ENCODE measurements at regions not wholly inside any gene's neighbourhood (a gene's known extent, or its start where the extent isn't known, plus 50 kb on each side); places are given as distances from the start of the nearest gene placed in this dataset.
"Not testable (repeated sequence)": the region's sequence is repeated elsewhere in the genome, so short reads cannot be mapped to it uniquely, and the experiment has no call there.

DNA sequence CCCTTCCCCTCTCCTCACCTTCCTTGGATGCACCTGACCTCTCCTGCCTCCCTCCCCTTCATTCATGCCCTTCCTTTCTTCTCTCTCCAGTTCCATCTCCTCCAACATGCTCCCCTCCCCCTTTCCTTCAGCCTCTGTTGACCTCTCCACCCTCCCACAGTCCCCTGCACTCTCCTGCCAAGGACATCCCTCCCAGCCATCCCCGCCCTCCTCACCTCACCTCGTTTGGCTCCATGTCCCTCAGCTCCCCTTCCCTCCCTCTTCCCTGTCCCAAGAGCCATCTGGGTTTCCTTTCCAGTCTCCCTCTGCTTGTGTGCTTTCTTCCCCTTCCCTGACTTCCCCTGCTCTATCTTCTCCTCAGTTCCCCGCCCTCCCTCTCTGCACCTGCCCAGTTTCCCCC lies 819.7 kb downstream of the KCNJ18 start:
- peaks cover 5% of the 10 kb centered on the region for H3K9me3 Mint-ChIP-seq
- H3K36me3 Mint-ChIP-seq = no peaks in the 10 kb centered on the region
- H3K4me1 Mint-ChIP-seq = no peaks in the 10 kb centered on the region
- H3K27me3 Mint-ChIP-seq = no peaks in the 10 kb centered on the region
- no peak overlapping the region for H3K4me3 Mint-ChIP-seq
- no peak for ATAC-seq (ENCODE audit: low read depth)
- DNase-seq (ENCODE audit: low spot score in 2 of 2) = no peak
- H3K27ac Mint-ChIP-seq = no peak overlapping the region

DNA sequence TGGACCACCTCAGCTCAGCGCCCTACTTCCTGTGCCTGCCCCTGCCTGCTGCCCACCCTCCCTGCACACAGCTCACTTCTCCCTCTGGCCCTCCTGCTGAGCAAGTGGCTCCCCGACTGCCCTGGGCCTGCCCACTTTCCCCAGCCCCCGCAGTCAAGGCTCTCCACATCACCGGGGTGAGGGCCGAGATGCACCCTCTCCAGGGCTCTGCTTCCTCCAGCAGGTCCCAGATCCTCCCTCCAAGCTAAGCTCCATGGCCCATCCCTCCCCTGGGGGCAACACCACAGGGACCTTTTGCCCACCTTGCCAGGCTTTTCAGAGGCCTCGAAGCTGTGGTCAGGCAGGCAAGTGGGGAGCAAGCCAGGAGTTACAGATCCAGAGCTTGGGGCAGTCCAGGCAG lies 820.2 kb downstream of the KCNJ18 start:
- H3K9me3 Mint-ChIP-seq = peaks cover 5% of the 10 kb centered on the region
- no peak overlapping the region for H3K27ac Mint-ChIP-seq
- no peaks in the 10 kb centered on the region for H3K27me3 Mint-ChIP-seq
- DNase-seq (ENCODE audit: low spot score in 2 of 2) (no peak), ATAC-seq (ENCODE audit: low read depth) (no peak)
- H3K4me1 Mint-ChIP-seq = no peaks in the 10 kb centered on the region
- no peaks in the 10 kb centered on the region for H3K36me3 Mint-ChIP-seq
- no peak overlapping the region for H3K4me3 Mint-ChIP-seq

DNA sequence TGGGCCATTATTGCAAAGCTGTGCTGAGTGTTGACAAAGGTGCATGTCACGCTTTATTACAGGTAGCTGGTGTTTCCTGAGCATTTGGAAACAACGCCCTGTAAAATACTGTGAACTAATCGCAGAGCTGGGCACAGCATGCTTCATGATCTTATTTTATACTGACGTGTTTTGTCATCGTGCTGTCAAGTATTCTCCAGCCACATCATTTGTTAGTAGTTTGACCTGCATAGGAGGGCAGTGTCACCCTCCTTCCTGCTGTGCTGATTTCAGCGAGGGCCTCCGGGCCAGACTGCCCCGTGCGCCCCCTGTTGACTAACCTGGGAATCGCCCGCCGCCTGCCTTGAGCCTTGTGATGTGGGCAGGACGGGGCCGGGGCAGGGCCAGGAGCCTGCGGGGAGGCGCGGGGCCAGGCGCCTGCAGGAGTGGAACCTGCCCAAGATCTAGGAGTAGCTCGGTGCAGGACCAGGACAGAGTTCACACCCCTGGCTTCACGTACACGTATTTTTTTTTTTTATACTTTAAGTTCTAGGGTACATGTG lies 820.7 kb downstream of the KCNJ18 start:
- Mint-ChIP-seq H3K36me3 (no peaks in the 10 kb centered on the region), H3K4me1 (no peaks in the 10 kb centered on the region), H3K27ac (no peak overlapping the region), H3K9me3 (peaks cover 5% of the 10 kb centered on the region), H3K27me3 (no peaks in the 10 kb centered on the region), H3K4me3 (no peak overlapping the region)
- ATAC-seq (ENCODE audit: low read depth) (no peak), DNase-seq (ENCODE audit: low spot score in 2 of 2) (no peak)

DNA sequence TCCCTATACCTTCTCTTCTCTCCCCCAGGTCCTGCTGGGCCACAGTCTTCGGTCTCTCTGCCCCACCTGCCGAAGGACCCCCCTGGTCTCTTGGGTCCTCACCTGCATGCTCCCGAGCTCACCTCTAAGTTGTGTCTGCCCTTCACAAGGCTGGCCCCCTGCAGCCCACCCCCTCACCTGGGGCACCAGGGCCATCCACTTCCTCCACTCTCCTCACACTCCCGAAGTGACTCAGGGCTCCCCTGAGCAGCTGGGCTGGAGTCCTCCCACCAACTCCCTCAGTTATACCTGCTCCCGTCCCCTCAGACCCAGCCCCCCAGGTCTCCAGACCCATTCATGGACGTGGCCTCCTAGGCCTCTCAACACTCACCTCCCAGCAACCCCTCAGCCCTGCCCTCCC lies 822.0 kb downstream of the KCNJ18 start:
- Mint-ChIP-seq H3K27me3 (no peaks in the 10 kb centered on the region), H3K4me3 (no peak overlapping the region), H3K36me3 (no peaks in the 10 kb centered on the region), H3K27ac (no peak overlapping the region), H3K9me3 (peaks cover 5% of the 10 kb centered on the region), H3K4me1 (no peaks in the 10 kb centered on the region)
- ATAC-seq (ENCODE audit: low read depth) (no peak), DNase-seq (ENCODE audit: low spot score in 2 of 2) (no peak)

DNA sequence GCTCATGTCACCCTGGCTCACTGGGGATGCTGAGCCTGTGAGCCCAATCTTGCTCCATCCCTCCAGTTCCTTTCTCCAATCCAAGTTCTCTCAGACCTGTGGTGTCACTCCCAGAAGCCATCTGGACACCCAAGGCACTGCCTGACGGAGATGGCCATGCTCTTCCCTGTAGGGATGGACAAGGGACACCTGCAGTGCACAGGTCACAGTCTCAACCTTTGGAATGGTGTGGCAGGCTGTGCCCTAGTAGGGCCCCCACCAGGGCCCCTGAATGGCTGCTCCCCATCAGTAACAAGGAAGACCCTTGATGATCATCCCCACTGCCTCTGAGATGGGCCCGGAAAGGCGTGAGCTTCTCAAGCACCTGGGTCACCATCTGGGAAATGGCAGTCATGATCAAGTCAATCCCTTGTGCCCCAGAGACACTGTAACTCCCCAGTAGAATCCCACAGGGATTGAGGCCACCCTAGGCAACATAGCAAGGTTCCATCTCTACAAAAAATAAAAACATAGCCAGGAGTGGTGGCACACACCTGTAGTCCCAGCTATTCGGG lies 822.5 kb downstream of the KCNJ18 start:
- Mint-ChIP-seq H3K9me3 (peaks cover 5% of the 10 kb centered on the region), H3K27ac (no peak overlapping the region), H3K27me3 (no peaks in the 10 kb centered on the region), H3K36me3 (no peaks in the 10 kb centered on the region), H3K4me1 (no peaks in the 10 kb centered on the region), H3K4me3 (no peak overlapping the region)
- ATAC-seq (ENCODE audit: low read depth) = no peak
- no peak for DNase-seq (ENCODE audit: low spot score in 2 of 2)

DNA sequence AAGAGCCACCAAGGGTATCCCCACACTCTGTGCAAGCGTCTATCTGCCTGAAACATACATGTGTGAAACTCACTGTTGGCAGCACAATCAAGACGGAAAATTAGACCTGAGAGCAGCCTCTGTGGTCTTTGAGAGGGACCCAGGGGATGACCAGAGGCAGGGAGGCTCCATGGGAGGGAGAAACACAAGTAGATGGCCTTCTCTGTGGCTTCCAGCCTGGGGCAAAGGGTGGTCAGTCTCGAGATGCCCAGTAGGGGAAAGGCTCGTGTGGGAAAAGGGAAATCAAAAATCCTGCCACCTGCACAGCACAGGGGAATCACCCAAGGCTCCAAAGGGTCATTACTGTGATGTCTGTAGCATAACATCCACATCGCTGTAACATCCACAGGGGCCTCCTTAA lies 823.3 kb downstream of the KCNJ18 start:
- H3K27me3 Mint-ChIP-seq = no peaks in the 10 kb centered on the region
- DNase-seq (ENCODE audit: low spot score in 2 of 2) = no peak
- no peaks in the 10 kb centered on the region for H3K36me3 Mint-ChIP-seq
- ATAC-seq (ENCODE audit: low read depth) = no peak
- no peak overlapping the region for H3K27ac Mint-ChIP-seq
- no peaks in the 10 kb centered on the region for H3K4me1 Mint-ChIP-seq
- peaks cover 3% of the 10 kb centered on the region for H3K9me3 Mint-ChIP-seq
- H3K4me3 Mint-ChIP-seq = no peak overlapping the region

DNA sequence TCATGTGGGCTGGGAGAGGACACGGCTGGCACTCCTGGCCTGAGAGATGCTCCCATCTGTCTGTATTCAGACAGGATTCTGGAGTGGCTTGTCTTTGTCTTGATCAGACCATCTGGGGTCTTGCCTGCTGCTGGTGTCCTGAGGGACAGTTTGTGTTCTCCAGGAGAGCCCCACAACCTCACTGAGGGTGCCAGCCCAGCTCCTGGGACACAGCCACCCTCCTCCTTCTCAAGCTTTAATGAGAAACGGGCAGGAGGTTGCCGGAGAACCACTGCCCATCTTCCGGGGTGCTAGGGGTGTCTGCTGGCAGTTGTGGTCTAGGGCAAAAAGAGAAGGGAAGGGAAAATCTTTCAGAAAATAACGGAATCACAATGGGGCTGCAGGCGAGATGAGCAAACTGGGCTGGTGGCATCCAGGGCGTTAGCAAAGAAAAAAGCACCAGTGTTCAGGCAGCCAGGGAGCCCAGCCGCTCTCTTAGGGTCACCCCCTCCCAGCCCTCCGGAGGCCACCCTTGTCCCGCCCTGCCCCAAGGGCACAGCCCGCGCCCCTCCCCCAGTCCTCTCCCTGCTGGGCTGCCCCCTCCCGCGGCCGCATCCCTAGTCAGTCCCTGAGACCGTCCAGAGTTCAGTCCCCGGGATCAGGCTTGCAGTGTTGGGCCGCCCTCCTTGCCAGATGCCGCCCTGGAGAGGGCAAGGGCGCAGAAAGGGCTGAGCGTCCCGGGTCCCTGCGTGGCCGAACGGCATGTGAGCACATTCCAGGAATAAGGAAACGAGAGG lies 824.7 kb downstream of the KCNJ18 start:
- no peak overlapping the region for H3K4me3 Mint-ChIP-seq
- DNase-seq (ENCODE audit: low spot score in 2 of 2) (no peak), ATAC-seq (ENCODE audit: low read depth) (no peak)
- H3K27me3 Mint-ChIP-seq = no peaks in the 10 kb centered on the region
- no peak overlapping the region for H3K27ac Mint-ChIP-seq
- peaks cover 3% of the 10 kb centered on the region for H3K9me3 Mint-ChIP-seq
- H3K36me3 Mint-ChIP-seq = no peaks in the 10 kb centered on the region
- H3K4me1 Mint-ChIP-seq = no peaks in the 10 kb centered on the region

DNA sequence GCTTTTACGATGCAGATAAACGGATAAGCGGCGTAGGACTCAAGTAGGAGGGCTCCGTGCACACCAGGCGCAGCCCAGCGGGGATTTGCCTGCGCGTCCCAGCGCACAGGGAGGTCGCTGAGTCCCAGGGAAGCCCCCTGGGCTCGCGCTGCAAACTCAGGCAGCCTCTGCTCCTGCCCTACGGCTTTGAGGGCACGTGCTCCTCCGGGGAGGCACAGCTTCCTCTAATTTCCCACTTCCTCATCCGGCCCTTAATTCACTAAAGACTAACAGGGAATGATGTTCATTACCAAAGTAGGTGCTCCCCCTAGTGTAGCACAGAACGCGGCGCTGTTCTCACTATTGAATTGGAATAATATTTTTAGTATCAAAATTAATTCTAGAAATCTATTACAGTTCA lies 825.4 kb downstream of the KCNJ18 start:
- H3K36me3 Mint-ChIP-seq = no peaks in the 10 kb centered on the region
- no peak for DNase-seq (ENCODE audit: low spot score in 2 of 2)
- no peak overlapping the region for H3K27ac Mint-ChIP-seq
- no peak overlapping the region for H3K4me3 Mint-ChIP-seq
- H3K27me3 Mint-ChIP-seq = no peaks in the 10 kb centered on the region
- H3K9me3 Mint-ChIP-seq = peaks cover 3% of the 10 kb centered on the region
- no peak for ATAC-seq (ENCODE audit: low read depth)
- no peaks in the 10 kb centered on the region for H3K4me1 Mint-ChIP-seq

DNA sequence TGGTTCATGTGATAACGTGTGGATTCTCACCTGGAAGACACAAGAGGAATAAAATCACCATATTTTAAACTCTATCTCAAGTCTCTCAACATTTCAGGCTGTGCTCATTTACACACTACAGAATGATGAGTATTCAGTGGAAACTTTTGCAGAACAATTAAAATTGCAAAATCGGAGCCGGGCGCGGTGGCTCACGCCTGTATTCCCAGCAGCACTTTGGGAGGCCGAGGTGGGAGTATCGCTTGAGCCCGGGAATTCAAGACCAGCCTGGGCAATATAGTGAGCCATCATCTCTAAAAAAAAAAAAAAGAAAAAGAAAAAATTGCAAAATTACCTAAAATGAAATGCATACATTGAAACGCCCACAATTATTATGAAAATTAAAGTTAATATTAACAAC lies 825.9 kb downstream of the KCNJ18 start:
- Mint-ChIP-seq H3K27me3 (no peaks in the 10 kb centered on the region), H3K36me3 (no peaks in the 10 kb centered on the region), H3K9me3 (peaks cover 3% of the 10 kb centered on the region), H3K4me3 (no peak overlapping the region), H3K27ac (no peak overlapping the region), H3K4me1 (no peaks in the 10 kb centered on the region)
- DNase-seq (ENCODE audit: low spot score in 2 of 2) (no peak), ATAC-seq (ENCODE audit: low read depth) (no peak)

DNA sequence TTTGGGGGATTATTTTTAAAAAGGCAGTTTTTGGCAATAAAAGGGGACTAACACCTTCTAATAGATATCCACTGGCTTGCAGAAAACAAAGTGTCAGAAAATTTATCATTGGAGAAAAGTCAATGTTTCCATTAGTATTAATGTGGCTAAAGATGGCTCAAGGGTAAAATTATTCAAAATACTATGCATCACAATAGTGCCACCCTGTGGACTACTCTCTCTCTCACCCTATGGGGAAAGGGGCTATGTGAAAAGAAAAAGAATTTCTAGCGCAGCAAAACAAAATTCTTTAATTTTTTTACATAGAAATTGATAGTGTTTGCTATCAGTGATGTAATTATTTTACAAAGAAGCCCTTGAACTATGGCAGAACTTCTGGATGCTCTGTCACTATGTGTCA lies 856.5 kb downstream of the KCNJ18 start:
- not testable (repeated sequence) for H3K27me3 Mint-ChIP-seq; H3K36me3 Mint-ChIP-seq; DNase-seq (ENCODE audit: low spot score in 2 of 2); H3K4me3 Mint-ChIP-seq; H3K4me1 Mint-ChIP-seq; H3K27ac Mint-ChIP-seq; H3K9me3 Mint-ChIP-seq
- ATAC-seq (ENCODE audit: low read depth) = peak; percentile 41

DNA sequence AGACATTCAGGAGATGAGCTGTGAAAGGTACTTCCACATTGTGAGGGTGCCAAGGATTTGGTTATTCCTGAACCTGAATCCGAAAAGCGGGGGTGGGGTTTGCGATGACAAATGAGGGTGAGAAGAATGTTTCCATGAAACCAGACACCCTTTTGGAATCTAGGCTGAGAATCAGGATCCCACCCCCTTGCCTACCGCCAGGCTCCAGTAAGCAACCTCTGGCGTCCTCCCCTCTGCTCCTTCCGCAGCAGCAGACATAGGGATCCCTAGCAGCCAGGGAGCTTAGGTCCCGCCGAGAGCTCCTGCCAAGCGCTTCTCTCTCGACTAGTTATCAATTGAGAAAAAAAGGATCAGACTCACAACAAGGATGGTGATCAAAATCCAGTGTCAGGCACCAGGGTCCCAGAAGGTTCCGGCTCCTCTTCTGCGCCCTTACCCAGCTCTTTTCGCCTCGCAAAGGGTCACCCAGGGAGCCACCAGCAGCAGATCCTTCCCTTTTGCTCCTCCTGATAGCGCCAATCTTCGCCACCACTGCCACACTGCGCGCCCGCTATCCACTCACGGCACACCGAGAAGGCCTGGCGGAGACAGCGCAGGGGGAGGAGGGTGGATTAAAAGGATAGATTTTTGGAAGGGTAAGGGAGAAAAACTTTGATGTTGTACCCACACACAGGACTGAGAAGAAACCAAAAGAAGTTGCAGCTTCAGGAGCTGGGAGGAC lies 859.5 kb downstream of the KCNJ18 start:
- H3K4me1 Mint-ChIP-seq; H3K27ac Mint-ChIP-seq; H3K36me3 Mint-ChIP-seq; H3K27me3 Mint-ChIP-seq; DNase-seq (ENCODE audit: low spot score in 2 of 2); ATAC-seq (ENCODE audit: low read depth); H3K9me3 Mint-ChIP-seq; H3K4me3 Mint-ChIP-seq: not testable (repeated sequence)

DNA sequence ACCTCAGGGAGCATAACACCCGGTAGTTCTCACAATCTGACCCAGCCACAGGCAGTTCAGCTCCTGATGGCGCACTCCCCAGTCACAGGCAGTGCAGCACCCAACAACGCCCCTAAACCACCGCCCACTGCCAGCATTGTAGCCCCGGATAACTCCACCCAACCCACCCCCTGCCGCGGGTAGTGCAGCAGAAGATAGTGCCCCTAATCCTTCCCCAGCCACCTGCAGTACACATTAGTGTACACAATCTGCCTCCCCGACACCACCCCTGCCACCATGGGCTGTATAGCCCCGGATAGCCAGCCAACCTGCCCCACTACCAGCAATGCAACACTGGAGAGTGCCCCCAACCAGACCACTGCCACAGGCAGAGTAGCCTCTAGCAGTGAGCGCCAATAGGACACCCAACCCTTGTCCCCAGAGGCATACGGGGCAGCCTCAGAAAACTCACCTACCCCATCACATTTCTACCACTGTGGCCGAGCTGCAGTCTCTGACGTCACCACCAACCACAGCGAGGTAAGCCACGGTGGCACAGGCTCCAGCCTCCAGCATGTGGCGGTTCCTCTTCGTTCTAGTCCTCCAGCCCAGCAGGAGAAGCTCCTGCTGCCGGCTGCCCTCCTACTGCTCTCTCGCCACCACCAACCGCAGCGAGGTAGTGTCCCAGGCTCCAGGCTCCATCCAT lies 877.3 kb downstream of the KCNJ18 start:
- DNase-seq (ENCODE audit: low spot score in 2 of 2) (no peak), ATAC-seq (ENCODE audit: low read depth) (no peak)
- H3K9me3 Mint-ChIP-seq = peaks cover 13% of the 10 kb centered on the region
- H3K27ac Mint-ChIP-seq = no peak overlapping the region
- H3K36me3 Mint-ChIP-seq = peaks cover 3% of the 10 kb centered on the region
- H3K4me3 Mint-ChIP-seq = no peak overlapping the region
- no peaks in the 10 kb centered on the region for H3K27me3 Mint-ChIP-seq
- H3K4me1 Mint-ChIP-seq = no peaks in the 10 kb centered on the region

DNA sequence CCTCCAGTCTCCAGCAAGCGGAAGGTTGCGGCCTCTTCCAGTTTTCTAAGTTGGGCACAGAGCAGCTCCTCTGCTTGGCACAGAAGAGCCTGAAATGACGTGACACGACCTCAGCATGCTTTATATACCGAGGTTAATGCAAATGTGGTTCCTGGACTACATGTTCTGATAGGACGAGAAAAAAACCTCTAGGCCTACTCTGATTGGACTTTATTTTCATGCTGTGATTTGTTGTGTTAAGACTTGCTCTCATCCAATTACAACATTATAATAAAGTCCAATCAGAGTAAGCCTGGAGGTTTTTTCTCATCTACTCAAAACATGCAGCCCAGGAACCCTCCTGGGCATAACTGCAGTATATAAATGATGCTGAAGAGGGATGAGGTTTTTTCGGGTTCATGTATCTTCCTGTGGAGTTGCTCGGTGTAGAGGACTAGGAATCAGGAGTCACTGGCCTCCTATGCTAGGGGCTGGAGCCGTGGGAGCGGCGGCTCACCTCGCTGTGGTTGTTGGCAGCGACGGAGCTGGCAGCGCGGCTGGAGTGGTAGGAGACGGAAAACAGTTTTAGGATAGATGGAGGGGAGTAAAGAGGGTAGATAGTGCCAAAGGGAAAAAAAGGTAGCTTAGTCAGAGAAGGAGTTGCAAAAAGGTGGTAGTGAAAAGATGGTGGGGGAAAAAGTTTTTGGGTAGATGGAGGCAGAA lies 878.0 kb downstream of the KCNJ18 start:
- H3K4me1 Mint-ChIP-seq = no peaks in the 10 kb centered on the region
- no peak overlapping the region for H3K27ac Mint-ChIP-seq
- ATAC-seq (ENCODE audit: low read depth) (no peak), DNase-seq (ENCODE audit: low spot score in 2 of 2) (no peak)
- H3K9me3 Mint-ChIP-seq = peaks cover 13% of the 10 kb centered on the region
- H3K36me3 Mint-ChIP-seq = peaks cover 3% of the 10 kb centered on the region
- H3K27me3 Mint-ChIP-seq = no peaks in the 10 kb centered on the region
- no peak overlapping the region for H3K4me3 Mint-ChIP-seq

Measured in memory B cell (primary cell).